H1 (cell line): ENCODE measurements at regions not wholly inside any gene's neighbourhood (a gene's known extent, or its start where the extent isn't known, plus 50 kb on each side); places are given as distances from the start of the nearest gene placed in this dataset.

Source experiments
- CTCF ChIA-PET: fragments of 300-600 bp; sonication (Branson Sonifier 250); formaldehyde crosslinking; loops from one replicate; lab custom pipeline; 2021; ENCODE audit not compliant: partially characterized antibody; lab: Charles Lee
- POLR2A ChIA-PET: fragments of 300-600 bp; sonication (Branson Sonifier 250); formaldehyde crosslinking; loops from one replicate; lab custom pipeline; 2021; ENCODE audit warnings: inconsistent platforms; ENCODE audit not compliant: partially characterized antibody; lab: Charles Lee
- DNase-seq, 2 experiments: peaks; one replicate each; pipeline versions ENCODE4 v3.0.0 to v3.0.0-alpha.2; 2010 to 2022; ENCODE audit warnings: low spot score in 2 of 2, low read depth in 1 of 2, mixed read lengths in 1 of 2
- FAIRE-seq: peaks from 2 replicates; lab custom pipeline; 2011; peaks lifted over from hg19 to GRCh38; lab: Jason Lieb, UNC
- H2AFZ ChIP-seq: 2 replicates; pipeline ENCODE4 v1.8.1; 2012; ENCODE audit warnings: low read length, inconsistent platforms
- H2AK5ac ChIP-seq: 2 replicates; pipeline ENCODE4 v1.6.1; 2013; ENCODE audit warnings: low read depth, low read length
- H2BK120ac ChIP-seq: replicated peaks from 2 replicates; pipeline ENCODE3; 2013; ENCODE audit warnings: low read depth, low read length, inconsistent platforms
- H2BK12ac ChIP-seq: 2 replicates; pipeline ENCODE4 v1.6.1; 2013; ENCODE audit warnings: low read depth, low read length
- H2BK15ac ChIP-seq: 2 replicates; pipeline ENCODE4 v1.6.1; 2013; ENCODE audit warnings: low read length
- H2BK20ac ChIP-seq: 2 replicates; pipeline ENCODE4 v1.6.1; 2013; ENCODE audit warnings: low read length
- H2BK5ac ChIP-seq: 2 replicates; pipeline ENCODE4 v1.6.1; 2013; ENCODE audit warnings: low read depth, low read length
- H3K14ac ChIP-seq: 2 replicates; pipeline ENCODE4 v1.6.1; 2013; ENCODE audit warnings: inconsistent platforms; ENCODE audit not compliant: insufficient read length
- H3K18ac ChIP-seq: 2 replicates; pipeline ENCODE4 v1.6.1; 2013; ENCODE audit warnings: low read length; ENCODE audit errors: extremely low read depth
- H3K23ac ChIP-seq: 2 replicates; pipeline ENCODE4 v1.6.1; 2013; ENCODE audit warnings: inconsistent platforms; ENCODE audit not compliant: insufficient read length
- H3K23me2 ChIP-seq: 2 replicates; pipeline ENCODE4 v1.6.1; 2013; ENCODE audit warnings: low read depth, low read length
- H3K27ac ChIP-seq: 2 replicates; pipeline ENCODE4 v1.6.1; 2011; ENCODE audit warnings: low read depth, low read length, inconsistent platforms
- H3K27me3 ChIP-seq, 4 experiments: replicated peaks in 1 of 4; 1 replicate in 1 of 4; 2 replicates in 3 of 4; pipeline versions ENCODE4 v1.6.1 to v1.8.1; 2011 to 2013; ENCODE audit warnings: low read length in 3 of 4, mild to moderate bottlenecking in 3 of 4, inconsistent platforms in 2 of 4, mixed read lengths in 2 of 4, moderate library complexity in 1 of 4; ENCODE audit not compliant: control insufficient read depth in 3 of 4, insufficient read depth in 3 of 4; ENCODE audit errors: extremely low read depth in 1 of 4
- H3K36me3 ChIP-seq, 4 experiments: 2 replicates each; pipeline versions ENCODE4 v1.6.1 to v1.8.1; 2011 to 2013; ENCODE audit warnings: mild to moderate bottlenecking in 4 of 4, low read length in 3 of 4, moderate library complexity in 2 of 4, control low read depth in 1 of 4, inconsistent platforms in 1 of 4; ENCODE audit not compliant: insufficient read depth in 4 of 4, control insufficient read depth in 2 of 4
- H3K4ac ChIP-seq: replicated peaks from 2 replicates; pipeline ENCODE3; 2013; ENCODE audit warnings: low read length, low read depth, mixed read lengths, inconsistent platforms; ENCODE audit not compliant: insufficient read length
- H3K4me1 ChIP-seq, 4 experiments: replicated peaks in 1 of 4; 1 replicate in 1 of 4; 2 replicates in 3 of 4; pipeline versions ENCODE4 v1.6.1 to v1.8.1; 2011 to 2013; ENCODE audit warnings: low read length in 3 of 4, inconsistent platforms in 2 of 4, mixed read lengths in 1 of 4; ENCODE audit not compliant: insufficient read depth in 4 of 4, control insufficient read depth in 3 of 4
- H3K4me2 ChIP-seq, 2 experiments: 2 replicates each; pipeline versions ENCODE4 v1.6.1 to v1.8.1; 2011 to 2013; ENCODE audit warnings: low read depth in 2 of 2, low read length in 2 of 2, control low read depth in 1 of 2, inconsistent platforms in 1 of 2, mild to moderate bottlenecking in 1 of 2; ENCODE audit not compliant: insufficient read depth in 1 of 2
- H3K4me3 ChIP-seq, 4 experiments: fragments of 200-600, 300-600 bp in 1 of 4; sonication (generic), shearing (Covaris generic), sonication (Bioruptor Twin) in 1 of 4; 2 replicates each; pipeline versions ENCODE4 v1.5.1 to v1.8.1; 2011 to 2016; ENCODE audit warnings: low read length in 4 of 4, low read depth in 3 of 4, control low read depth in 2 of 4, inconsistent platforms in 2 of 4, mild to moderate bottlenecking in 2 of 4, mixed read lengths in 1 of 4, moderate library complexity in 1 of 4; ENCODE audit not compliant: insufficient read depth in 2 of 4; ENCODE audit errors: extremely low read depth in 1 of 4
- H3K56ac ChIP-seq: replicated peaks from 2 replicates; pipeline ENCODE3; 2013; ENCODE audit warnings: low read depth, mild to moderate bottlenecking, mixed read lengths, low read length, inconsistent platforms; ENCODE audit not compliant: insufficient read length
- H3K79me1 ChIP-seq: 2 replicates; pipeline ENCODE4 v1.6.1; 2013; ENCODE audit warnings: low read depth, low read length, control low read depth
- H3K79me2 ChIP-seq, 2 experiments: 2 replicates each; pipeline versions ENCODE4 v1.6.1 to v1.8.1; 2012 to 2013; ENCODE audit warnings: low read length in 2 of 2, mild to moderate bottlenecking in 2 of 2, inconsistent platforms in 1 of 2; ENCODE audit not compliant: insufficient read depth in 2 of 2, control insufficient read depth in 1 of 2
- H3K9ac ChIP-seq, 4 experiments: replicated peaks in 1 of 4; 1 replicate in 1 of 4; 2 replicates in 3 of 4; pipeline versions ENCODE4 v1.6.1 to v1.8.1; 2011 to 2013; ENCODE audit warnings: low read depth in 3 of 4, low read length in 3 of 4, control low read depth in 2 of 4, mild to moderate bottlenecking in 2 of 4, moderate library complexity in 2 of 4, inconsistent platforms in 1 of 4; ENCODE audit errors: extremely low read depth in 1 of 4
- H3K9me3 ChIP-seq, 2 experiments: 2 replicates each; pipeline versions ENCODE4 v1.6.1 to v1.8.1; 2012 to 2013; ENCODE audit warnings: mild to moderate bottlenecking in 2 of 2, moderate library complexity in 2 of 2, control low read depth in 1 of 2, inconsistent platforms in 1 of 2, low read depth in 1 of 2, low read length in 1 of 2, mixed read lengths in 1 of 2; ENCODE audit not compliant: insufficient read depth in 2 of 2
- H4K20me1 ChIP-seq, 2 experiments: replicated peaks in 1 of 2; 2 replicates each; pipeline versions ENCODE3 to v1.8.1; 2011 to 2013; ENCODE audit warnings: inconsistent platforms in 2 of 2, low read length in 2 of 2, mild to moderate bottlenecking in 1 of 2; ENCODE audit not compliant: insufficient read depth in 2 of 2, control insufficient read depth in 1 of 2
- H4K5ac ChIP-seq: 2 replicates; pipeline ENCODE4 v1.6.1; 2013; ENCODE audit warnings: low read length, low read depth, mixed read lengths, inconsistent platforms; ENCODE audit not compliant: insufficient read length
- H4K8ac ChIP-seq: 2 replicates; pipeline ENCODE4 v1.8.0; 2013; ENCODE audit warnings: mild to moderate bottlenecking, moderate library complexity, low read length, inconsistent platforms; ENCODE audit not compliant: insufficient read depth; ENCODE audit errors: extremely low read depth
- H4K91ac ChIP-seq: replicated peaks from 2 replicates; pipeline ENCODE3; 2013; ENCODE audit warnings: low read length, mixed read lengths, inconsistent platforms; ENCODE audit not compliant: insufficient read length
- ATF2 ChIP-seq: IDR thresholded peaks from 2 replicates; pipeline ENCODE4 v1.6.1; 2012; ENCODE audit warnings: low read length, inconsistent platforms
- CEBPB ChIP-seq: IDR thresholded peaks from 2 replicates; pipeline ENCODE4 v1.6.1; 2012; ENCODE audit warnings: low read depth, low read length
- GTF2F1 ChIP-seq: IDR thresholded peaks from 2 replicates; pipeline ENCODE4 v1.6.1; 2012; ENCODE audit warnings: low read depth, low read length, improper control_type of control experiment, borderline replicate concordance
- HDAC6 ChIP-seq: IDR thresholded peaks from one replicate; pipeline ENCODE4 v1.7.1; 2012; ENCODE audit warnings: low read depth, mild to moderate bottlenecking, inconsistent platforms, low read length, moderate library complexity
- MAFK ChIP-seq: IDR thresholded peaks from 2 replicates; pipeline ENCODE4 v1.6.1; 2012; ENCODE audit warnings: low read depth, mild to moderate bottlenecking, improper control_type of control experiment, low read length
- MAX ChIP-seq: IDR thresholded peaks from 2 replicates; pipeline ENCODE4 v1.6.1; 2012; ENCODE audit warnings: inconsistent platforms
- RAD21 ChIP-seq, 2 experiments: IDR thresholded peaks in 1 of 2; conservative IDR thresholded peaks in 1 of 2; 2 replicates each; pipeline ENCODE4 v1.6.1; 2011; ENCODE audit warnings: low read depth in 2 of 2, low read length in 2 of 2, improper control_type of control experiment in 1 of 2, inconsistent platforms in 1 of 2, mild to moderate bottlenecking in 1 of 2, moderate library complexity in 1 of 2
- RXRA ChIP-seq: IDR thresholded peaks from 2 replicates; pipeline ENCODE4 v1.6.1; 2011; ENCODE audit warnings: low read depth, mild to moderate bottlenecking, low read length, moderate library complexity; ENCODE audit not compliant: insufficient read depth
- SAP30 ChIP-seq: fragments of 300-600 bp; sonication (generic); IDR thresholded peaks from 2 replicates; pipeline ENCODE4 v1.7.1; 2012; ENCODE audit warnings: low read length, moderate library complexity, mild to moderate bottlenecking, inconsistent platforms; ENCODE audit not compliant: insufficient read depth, insufficient replicate concordance
- TAF1 ChIP-seq: IDR thresholded peaks from 2 replicates; pipeline ENCODE4 v1.6.1; 2011; ENCODE audit warnings: mild to moderate bottlenecking, low read depth, low read length
- WGBS, 2 experiments: shearing (Covaris generic) in 1 of 2; methylation state at CpG; one replicate each; pipeline versions ENCODE4 v1.1.6 to v1.1.7; 2013 to 2015; ENCODE audit warnings: low lambda C conversion rate in 2 of 2, mixed read lengths in 2 of 2, inconsistent platforms in 1 of 2, low coverage in 1 of 2, missing lambda C conversion rate in 1 of 2; ENCODE audit not compliant: insufficient replicate concordance in 2 of 2, insufficient coverage in 1 of 2, insufficient read length in 1 of 2; ENCODE audit errors: extremely low coverage in 1 of 2, missing lambda C conversion rate in 1 of 2; 5-methylcytosine and 5-hydroxymethylcytosine counted together

- H3K27ac ChIP-seq, result no peak overlapping the region
- H3K23ac ChIP-seq, result no peak overlapping the region
- H3K18ac ChIP-seq, result no peak overlapping the region
- H3K79me2 ChIP-seq, result no peaks in the 10 kb centered on the region
- H4K91ac ChIP-seq, result no peak overlapping the region
- H3K9me3 ChIP-seq, result no peaks in the 10 kb centered on the region
- no peaks in the 10 kb centered on the region; a peak in 1 of 7 replicates for H3K4me1 ChIP-seq
- H3K27me3 ChIP-seq, result no peaks in the 10 kb centered on the region
- no peak overlapping the region for H3K4ac ChIP-seq
- H3K4me2 ChIP-seq, result no peak overlapping the region
- H4K5ac ChIP-seq, result no peak overlapping the region
- H3K4me3 ChIP-seq, result no peak overlapping the region
- ChIA-PET CTCF (interaction anchor here (0.6 to 2.8 kb wide), 8 partner anchors 8 to 1280 kb away, joined by 3 to 11 read pairs (median 5); no protein-coding TSS in a partner anchor), POLR2A (no interaction called here)
- no peak overlapping the region for H2BK20ac ChIP-seq
- no peaks in the 10 kb centered on the region for H3K23me2 ChIP-seq
- no peak overlapping the region for H2BK5ac ChIP-seq
- H2BK15ac ChIP-seq, result no peak overlapping the region
- DNase-seq, result no peak
- H4K20me1 ChIP-seq, result no peaks in the 10 kb centered on the region
- FAIRE-seq, result no peak
- no peak overlapping the region for H2BK120ac ChIP-seq
- no peak overlapping the region for H3K9ac ChIP-seq
- no peaks in the 10 kb centered on the region for H3K79me1 ChIP-seq
- no peak overlapping the region for H2AFZ ChIP-seq
- H2BK12ac ChIP-seq, result no peak overlapping the region
- H3K14ac ChIP-seq, result no peak overlapping the region
- 86% methylated on average over 7 of the region's 7 CpGs; no CpG with 5 or more reads in 1 of the 2 experiments for WGBS, 2 experiments
- H2AK5ac ChIP-seq, result no peak overlapping the region
- no peak overlapping the region for H3K56ac ChIP-seq
- no peak overlapping the region for H4K8ac ChIP-seq
- no peaks in the 10 kb centered on the region for H3K36me3 ChIP-seq
- TF ChIP-seq TAF1, result no peak
- no peak for TF ChIP-seq RAD21 (IDR thresholded peaks at IDR 0.05 in 1 of 2, conservative IDR thresholded peaks at IDR 0.05 in 1 of 2; ENCODE audit: low read depth in 2 of 2, low read length in 2 of 2)
- no peak for TF ChIP-seq ATF2
- no peak for TF ChIP-seq HDAC6
- no peak for TF ChIP-seq RXRA
- no peak for TF ChIP-seq CEBPB
- TF ChIP-seq SAP30, result no peak
- no peak for TF ChIP-seq MAX
- no peak for TF ChIP-seq MAFK
- no peak for TF ChIP-seq GTF2F1
Measured at GRCh38 chr18:42290318-42291307, 335.6 kb downstream of the PIK3C3 start.
